Sigmoid colon (tissue), 4 donors: ENCODE measurements at regions not wholly inside any gene's neighbourhood (a gene's known extent, or its start where the extent isn't known, plus 50 kb on each side); places are given as distances from the start of the nearest gene placed in this dataset.

Experiments
- EP300 ChIP-seq, 4 donors: sonication (generic); formaldehyde crosslinking; IDR thresholded peaks; one replicate each; pipeline ENCODE4 v1.6.1; 2017; ENCODE audit warnings: antibody characterized with exemption in 4 of 4
- POLR2A ChIP-seq, 2 donors: fragments of 450-650 bp; IDR thresholded peaks; one replicate each; pipeline ENCODE4 v1.6.1; 2016; ENCODE audit warnings: antibody characterized with exemption in 2 of 2, mild to moderate bottlenecking in 2 of 2, moderate library complexity in 2 of 2
- POLR2AphosphoS5 ChIP-seq, 4 donors: sonication (generic); formaldehyde crosslinking; IDR thresholded peaks; one replicate each; pipeline ENCODE4 v1.6.1; 2017; ENCODE audit warnings: antibody characterized with exemption in 4 of 4
- TF ChIP-seq, protein P1 (sequence below), 4 experiments: fragments of 450-650 bp in 3 of 4; fragments of 200-600 bp in 1 of 4; IDR thresholded peaks; one replicate each; pipeline ENCODE4 v1.5.1; 2016 to 2019; ENCODE audit warnings: antibody characterized with exemption in 4 of 4, mild to moderate bottlenecking in 3 of 4, moderate library complexity in 2 of 4

DNA sequence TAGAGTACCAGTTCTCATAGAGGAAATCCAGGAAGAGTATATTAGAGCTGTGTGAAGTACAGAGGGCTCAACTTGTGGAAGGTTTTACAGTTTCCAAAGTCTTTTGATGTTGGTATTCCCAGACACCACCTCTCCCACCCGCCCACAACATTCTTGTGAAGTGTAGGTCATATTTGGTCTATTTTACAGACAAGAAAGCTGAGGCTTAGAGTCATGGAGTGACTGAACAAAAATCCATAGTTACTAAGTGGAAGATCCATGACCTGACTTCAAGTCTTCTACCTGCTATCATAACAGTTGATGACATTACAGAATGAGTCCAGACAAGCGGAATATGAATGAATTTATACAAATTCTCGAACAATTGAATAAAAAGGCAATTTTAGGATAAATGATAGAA lies 187.1 kb upstream of the RPS23 start:
- TF ChIP-seq, protein P1, sequence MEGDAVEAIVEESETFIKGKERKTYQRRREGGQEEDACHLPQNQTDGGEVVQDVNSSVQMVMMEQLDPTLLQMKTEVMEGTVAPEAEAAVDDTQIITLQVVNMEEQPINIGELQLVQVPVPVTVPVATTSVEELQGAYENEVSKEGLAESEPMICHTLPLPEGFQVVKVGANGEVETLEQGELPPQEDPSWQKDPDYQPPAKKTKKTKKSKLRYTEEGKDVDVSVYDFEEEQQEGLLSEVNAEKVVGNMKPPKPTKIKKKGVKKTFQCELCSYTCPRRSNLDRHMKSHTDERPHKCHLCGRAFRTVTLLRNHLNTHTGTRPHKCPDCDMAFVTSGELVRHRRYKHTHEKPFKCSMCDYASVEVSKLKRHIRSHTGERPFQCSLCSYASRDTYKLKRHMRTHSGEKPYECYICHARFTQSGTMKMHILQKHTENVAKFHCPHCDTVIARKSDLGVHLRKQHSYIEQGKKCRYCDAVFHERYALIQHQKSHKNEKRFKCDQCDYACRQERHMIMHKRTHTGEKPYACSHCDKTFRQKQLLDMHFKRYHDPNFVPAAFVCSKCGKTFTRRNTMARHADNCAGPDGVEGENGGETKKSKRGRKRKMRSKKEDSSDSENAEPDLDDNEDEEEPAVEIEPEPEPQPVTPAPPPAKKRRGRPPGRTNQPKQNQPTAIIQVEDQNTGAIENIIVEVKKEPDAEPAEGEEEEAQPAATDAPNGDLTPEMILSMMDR (IDR thresholded peaks at IDR 0.05): no peak
- TF ChIP-seq POLR2A (IDR thresholded peaks at IDR 0.05) (no peak), POLR2AphosphoS5 (IDR thresholded peaks at IDR 0.05) (no peak), EP300 (IDR thresholded peaks at IDR 0.05) (no peak)
